ENCODE measurements at regions not wholly inside any gene's neighbourhood (a gene's known extent, or its start where the extent isn't known, plus 50 kb on each side); places are given as distances from the start of the nearest gene placed in this dataset.

DNA sequence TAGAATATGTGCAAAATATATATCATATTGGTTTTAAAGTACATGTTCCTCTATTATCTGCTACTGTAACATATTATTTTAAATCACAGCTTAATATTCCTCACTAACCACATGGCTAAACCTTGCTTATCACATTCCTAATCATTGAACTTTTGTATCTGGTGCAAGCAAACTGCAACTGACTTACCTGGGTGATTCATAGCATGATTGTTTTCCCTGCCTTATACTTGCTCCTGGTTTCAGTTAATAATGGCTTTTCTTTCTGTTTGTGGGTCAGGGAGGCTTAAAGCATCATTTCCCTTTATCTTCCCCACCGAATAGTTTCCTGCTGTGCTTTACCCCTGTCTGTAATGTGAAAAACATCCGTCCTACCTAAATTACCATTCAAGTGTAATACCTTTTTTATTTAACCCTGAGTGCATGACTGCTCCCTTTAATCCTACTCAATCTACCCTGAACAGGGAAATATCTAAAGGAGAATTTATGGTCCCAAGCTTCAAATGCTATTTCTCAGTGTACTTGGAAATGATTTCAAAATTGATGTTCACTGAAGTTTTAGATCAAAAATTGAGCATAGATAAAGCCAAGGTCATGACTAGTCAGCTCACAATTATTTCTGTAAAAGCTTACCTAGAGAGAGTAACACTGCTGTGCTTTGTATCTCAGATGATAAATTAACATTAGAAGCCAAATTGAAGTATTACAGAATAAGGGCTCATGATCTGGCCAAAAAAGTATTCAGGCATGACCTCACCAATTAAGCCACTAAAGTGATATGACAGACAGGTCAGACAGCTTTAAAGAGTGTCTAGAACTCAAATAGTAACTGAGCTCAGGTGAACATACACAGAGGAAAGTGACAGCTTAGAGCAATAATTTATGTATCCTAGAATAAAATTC lies 507.1 kb downstream of the BRINP3 start:
- TF ChIP-seq, protein P1, sequence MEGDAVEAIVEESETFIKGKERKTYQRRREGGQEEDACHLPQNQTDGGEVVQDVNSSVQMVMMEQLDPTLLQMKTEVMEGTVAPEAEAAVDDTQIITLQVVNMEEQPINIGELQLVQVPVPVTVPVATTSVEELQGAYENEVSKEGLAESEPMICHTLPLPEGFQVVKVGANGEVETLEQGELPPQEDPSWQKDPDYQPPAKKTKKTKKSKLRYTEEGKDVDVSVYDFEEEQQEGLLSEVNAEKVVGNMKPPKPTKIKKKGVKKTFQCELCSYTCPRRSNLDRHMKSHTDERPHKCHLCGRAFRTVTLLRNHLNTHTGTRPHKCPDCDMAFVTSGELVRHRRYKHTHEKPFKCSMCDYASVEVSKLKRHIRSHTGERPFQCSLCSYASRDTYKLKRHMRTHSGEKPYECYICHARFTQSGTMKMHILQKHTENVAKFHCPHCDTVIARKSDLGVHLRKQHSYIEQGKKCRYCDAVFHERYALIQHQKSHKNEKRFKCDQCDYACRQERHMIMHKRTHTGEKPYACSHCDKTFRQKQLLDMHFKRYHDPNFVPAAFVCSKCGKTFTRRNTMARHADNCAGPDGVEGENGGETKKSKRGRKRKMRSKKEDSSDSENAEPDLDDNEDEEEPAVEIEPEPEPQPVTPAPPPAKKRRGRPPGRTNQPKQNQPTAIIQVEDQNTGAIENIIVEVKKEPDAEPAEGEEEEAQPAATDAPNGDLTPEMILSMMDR (conservative IDR thresholded peaks at IDR 0.05; ENCODE audit: low read length), result no peak
- no peak for TF ChIP-seq EZH2phosphoT487 (IDR thresholded peaks at IDR 0.05; ENCODE audit: borderline replicate concordance, low read depth, low read length)

Measured in OCI-LY7 (cell line).